Heart left ventricle (tissue), 13 donors: ENCODE measurements at regions not wholly inside any gene's neighbourhood (a gene's known extent, or its start where the extent isn't known, plus 50 kb on each side); places are given as distances from the start of the nearest gene placed in this dataset.

ENCODE experiments used
- CTCF ChIP-seq, 12 donors: fragments of 200-600 bp; sonication (generic) in 4 of 12; IDR thresholded peaks; one replicate each; pipeline versions ENCODE4 v1.5.0 to v1.8.0; 2018 to 2022; ENCODE audit warnings: antibody characterized with exemption in 12 of 12, mild to moderate bottlenecking in 5 of 12
- POLR2A ChIP-seq, 2 donors: fragments of 450-650 bp; IDR thresholded peaks; one replicate each; pipeline ENCODE4 v1.6.1; 2017; ENCODE audit warnings: antibody characterized with exemption in 2 of 2, mild to moderate bottlenecking in 2 of 2, moderate library complexity in 2 of 2
- donor health status: ischemic (EF 13 %, LVEDD 7.1; RV severe dilation, severe dysfunction).
- donor health status: DM: no; HTN: yes; CAD: no.
- donor health status: DM: no; HTN: no; CAD: no.
- donor health status: ischemic (EF 25% LVEDD 6.9; RV normal size, moderate dysfunction).
- donor health status: ischemic (EF 25% LVEDD 5.7; RV mildly dilated, moderate dysfunction).
- donor health status: ischemic (EF 35%, LVEDD 5.7; RV mildly dilated, moderate dysfunction).
- donor health status: nonischemic (EF 11% LVEDD 7.7; RV severe dilation, severe dysfunction).
- donor health status: DM: yes; HTN: yes; CAD: no.
- donor health status: PGD.
- donor health status: ischemic (EF 29% LVEDD 5.4; RV normal size, mild dysfunction).
- donor health status: nonischemic (EF 23%, LVEDD 6.1; RV moderate dilation, normal function).

GRCh38 chr17:70242781-70243437 is 73.6 kb downstream of the KCNJ2 start:
- TF ChIP-seq CTCF (IDR thresholded peaks at IDR 0.05) (no peak), POLR2A (IDR thresholded peaks at IDR 0.05) (no peak)
